Activated CD8-positive, alpha-beta T cell treated with anti-CD3 and anti-CD28 coated beads for 36 hours (primary cell): ENCODE measurements at regions not wholly inside any gene's neighbourhood (a gene's known extent, or its start where the extent isn't known, plus 50 kb on each side); places are given as distances from the start of the nearest gene placed in this dataset.

Source experiments
- ATAC-seq: fragments of 200-7000 bp; cut with Tn5 transposase; one replicate; pipeline ENCODE4 v1.10.0; 2021; ENCODE audit warnings: mild to moderate bottlenecking, moderate library complexity
- CTCF ChIA-PET: fragments of 350-600 bp; sonication (Branson Sonifier 250); formaldehyde crosslinking; loops from one replicate; lab custom pipeline; 2021; ENCODE audit warnings: antibody characterized with exemption; lab: Charles Lee
- POLR2A ChIA-PET: fragments of 350-600 bp; sonication (Branson Sonifier 250); formaldehyde crosslinking; loops from one replicate; lab custom pipeline; 2021; ENCODE audit warnings: antibody characterized with exemption; lab: Charles Lee
- DNase-seq: peaks from one replicate; pipeline ENCODE4 v3.0.0-alpha.2; 2020
- H3K27ac Mint-ChIP-seq: one replicate; pipeline ENCODE4 v1.8.0; 2021; ENCODE audit warnings: mild to moderate bottlenecking, mixed read lengths
- H3K27me3 Mint-ChIP-seq: one replicate; pipeline ENCODE4 v1.8.0; 2021; ENCODE audit warnings: mixed read lengths
- H3K36me3 Mint-ChIP-seq: one replicate; pipeline ENCODE4 v1.8.0; 2021; ENCODE audit warnings: low read depth, mixed read lengths
- H3K4me1 Mint-ChIP-seq: one replicate; pipeline ENCODE4 v1.8.0; 2021; ENCODE audit warnings: low read depth, mixed read lengths
- H3K4me3 Mint-ChIP-seq: one replicate; pipeline ENCODE4 v1.8.0; 2021; ENCODE audit warnings: mild to moderate bottlenecking, moderate library complexity, mixed read lengths
- H3K9me3 Mint-ChIP-seq: one replicate; pipeline ENCODE4 v1.8.0; 2021; ENCODE audit warnings: mixed read lengths
- CTCF ChIP-seq: fragments of 200-600 bp; IDR thresholded peaks from one replicate; pipeline ENCODE4 v1.8.0; 2022; ENCODE audit warnings: antibody characterized with exemption, mild to moderate bottlenecking
- intact Hi-C: fragments of 100-400 bp; cut with micrococcal nuclease; formaldehyde crosslinking; loops from one replicate; pipeline ENCODE4 v1.10.0; 2022

GRCh38 chr12:132411457-132411856, 78.5 kb upstream of the FBRSL1 start:
- H3K27ac Mint-ChIP-seq = no peak overlapping the region
- H3K4me1 Mint-ChIP-seq = no peaks in the 10 kb centered on the region
- H3K9me3 Mint-ChIP-seq = no peaks in the 10 kb centered on the region
- no peaks in the 10 kb centered on the region for H3K27me3 Mint-ChIP-seq
- no peaks in the 10 kb centered on the region for H3K36me3 Mint-ChIP-seq
- ATAC-seq = no peak
- no peak for TF ChIP-seq CTCF
- intact Hi-C loops = loop anchor here (10.0 kb wide), 1 partner anchor 143 kb away; no protein-coding TSS in a partner anchor
- no peak overlapping the region for H3K4me3 Mint-ChIP-seq
- DNase-seq = no peak
- ChIA-PET CTCF (no interaction called here), POLR2A (no interaction called here)

DNA sequence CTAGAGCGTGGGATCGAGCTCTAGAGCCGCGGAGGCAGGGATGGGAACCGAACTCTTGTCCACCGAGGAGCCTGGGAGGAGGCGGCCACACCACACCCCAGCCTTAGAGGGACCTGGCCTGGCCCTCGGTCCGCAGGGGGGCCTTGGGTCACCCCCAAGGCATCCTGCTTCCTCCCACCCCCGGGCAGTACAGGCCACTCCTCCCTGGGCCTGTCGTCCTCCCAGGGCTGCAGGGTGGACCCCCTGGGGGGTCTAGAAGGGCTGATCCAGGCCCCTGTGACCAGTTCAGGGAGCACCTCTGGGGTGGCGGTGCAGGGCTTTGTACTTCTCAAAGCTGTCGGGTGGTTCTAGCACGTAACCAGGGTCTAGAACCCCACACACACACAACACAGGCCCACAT, 79.1 kb upstream of the FBRSL1 start:
- Mint-ChIP-seq H3K4me3 (no peak overlapping the region), H3K9me3 (no peaks in the 10 kb centered on the region), H3K27me3 (no peaks in the 10 kb centered on the region), H3K27ac (no peak overlapping the region), H3K4me1 (no peaks in the 10 kb centered on the region), H3K36me3 (no peaks in the 10 kb centered on the region)
- DNase-seq (no peak), ATAC-seq (no peak)
- TF ChIP-seq CTCF = no peak
- ChIA-PET POLR2A (no interaction called here), CTCF (no interaction called here)
- intact Hi-C loops = loop anchor here (10.0 kb wide), 1 partner anchor 144 kb away; no protein-coding TSS in a partner anchor

DNA sequence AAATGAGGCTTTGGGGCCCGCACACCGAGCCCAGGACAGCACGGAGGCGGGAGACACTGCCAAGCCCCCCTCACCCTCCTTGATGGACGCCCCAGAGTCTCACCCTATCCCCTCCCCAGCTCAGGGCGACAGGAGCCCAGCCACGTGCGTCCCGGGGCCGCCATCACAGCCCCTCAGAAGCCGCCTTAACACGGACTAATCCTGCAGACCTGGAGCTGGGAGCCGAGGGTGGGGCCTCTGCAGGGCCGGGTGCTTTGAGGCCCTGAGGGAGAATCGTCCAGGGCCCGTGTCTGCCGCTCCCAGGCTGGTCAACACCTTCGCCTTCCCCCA, 79.7 kb upstream of the FBRSL1 start:
- Mint-ChIP-seq H3K27ac (no peak overlapping the region), H3K36me3 (no peaks in the 10 kb centered on the region), H3K4me3 (no peak overlapping the region), H3K9me3 (no peaks in the 10 kb centered on the region), H3K4me1 (no peaks in the 10 kb centered on the region), H3K27me3 (peaks cover 1% of the 10 kb centered on the region)
- DNase-seq = no peak
- POLR2A ChIA-PET = no interaction called here
- TF ChIP-seq CTCF = no peak
- intact Hi-C loops = loop anchor here (10.0 kb wide), 1 partner anchor 145 kb away; no protein-coding TSS in a partner anchor
- ATAC-seq = no peak
- CTCF ChIA-PET = no interaction called here

DNA sequence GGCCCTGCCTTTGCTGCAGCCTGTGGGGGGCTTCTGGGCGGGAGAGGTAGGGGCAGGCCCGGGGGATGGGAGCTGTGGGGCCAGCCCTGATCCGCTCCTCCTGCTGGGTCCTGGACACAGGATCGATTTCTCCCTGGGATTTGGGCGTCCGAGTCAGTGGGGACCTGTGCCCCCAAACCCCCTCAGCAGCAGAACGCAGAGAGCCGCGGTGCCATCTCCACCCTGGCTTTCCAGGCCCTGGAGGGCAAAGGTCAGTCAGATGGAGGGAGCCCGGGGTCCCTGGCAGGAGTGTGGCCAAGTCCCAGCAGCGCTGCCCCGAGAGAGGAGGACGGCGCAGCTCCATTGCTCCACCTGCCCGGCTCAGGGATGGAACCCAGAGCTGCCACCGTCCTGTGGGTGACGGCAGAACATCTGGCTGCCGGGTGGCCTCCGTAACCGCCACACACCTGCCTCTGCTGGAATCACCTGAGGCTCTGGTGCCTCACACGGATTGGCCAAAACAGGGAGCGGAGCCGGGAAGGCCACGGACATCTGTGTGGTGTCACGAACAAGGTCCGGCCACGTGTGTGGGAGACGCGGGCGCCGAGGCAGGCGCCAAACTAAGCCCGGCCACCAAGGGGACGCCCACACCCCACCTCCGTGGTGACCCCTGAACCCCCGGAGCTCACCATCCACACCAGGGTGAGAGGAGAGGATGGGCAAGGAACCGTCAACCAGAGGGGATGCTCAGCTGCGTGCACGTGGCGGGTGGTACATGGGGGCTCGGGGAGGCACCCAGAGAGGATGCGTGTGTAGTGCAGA, 80.3 kb upstream of the FBRSL1 start:
- no peak for TF ChIP-seq CTCF
- Mint-ChIP-seq H3K27ac (no peak overlapping the region), H3K4me1 (no peaks in the 10 kb centered on the region), H3K27me3 (peaks cover 2% of the 10 kb centered on the region), H3K9me3 (no peaks in the 10 kb centered on the region), H3K4me3 (no peak overlapping the region), H3K36me3 (no peaks in the 10 kb centered on the region)
- intact Hi-C loops = loop anchor here (10.0 kb wide), 1 partner anchor 145 kb away; no protein-coding TSS in a partner anchor
- DNase-seq (no peak), ATAC-seq (no peak)
- ChIA-PET CTCF (no interaction called here), POLR2A (no interaction called here)

GRCh38 chr12:132408626-132409494, 79.5 kb upstream of the GALNT9 start:
- Mint-ChIP-seq H3K27me3 (peaks cover 2% of the 10 kb centered on the region), H3K4me1 (no peaks in the 10 kb centered on the region), H3K9me3 (no peaks in the 10 kb centered on the region), H3K4me3 (no peak overlapping the region), H3K27ac (no peak overlapping the region), H3K36me3 (no peaks in the 10 kb centered on the region)
- no peak for TF ChIP-seq CTCF
- CTCF ChIA-PET = no interaction called here
- ATAC-seq (no peak), DNase-seq (no peak)
- intact Hi-C loops = no loop called here
- POLR2A ChIA-PET = no interaction called here
